Smooth muscle cell (in vitro differentiated cells): ENCODE measurements at regions not wholly inside any gene's neighbourhood (a gene's known extent, or its start where the extent isn't known, plus 50 kb on each side); places are given as distances from the start of the nearest gene placed in this dataset.

Source experiments
- DNase-seq: peaks from one replicate; lab custom pipeline; 2025; ENCODE audit not compliant: unreplicated experiment; lab: John Stamatoyannopoulos, UW
- H2AFZ ChIP-seq: fragments of 200-600 bp; sonication (generic); 2 replicates; pipeline ENCODE4 v1.6.0; 2016; ENCODE audit warnings: antibody characterized with exemption, low read depth, mild to moderate bottlenecking
- H3F3A ChIP-seq: fragments of 200-600 bp; sonication (generic); 2 replicates; pipeline ENCODE4 v1.6.0; 2017; ENCODE audit warnings: antibody characterized with exemption, low read depth
- H3K27ac ChIP-seq: fragments of 200-600 bp; sonication (generic); 2 replicates; pipeline ENCODE4 v1.5.1; 2016; ENCODE audit warnings: low read depth, mild to moderate bottlenecking
- H3K27me3 ChIP-seq: fragments of 200-600 bp; sonication (generic); 2 replicates; pipeline ENCODE4 v1.6.1; 2016; ENCODE audit warnings: low read depth, mild to moderate bottlenecking
- H3K36me3 ChIP-seq: fragments of 200-600 bp; sonication (generic); 2 replicates; pipeline ENCODE4 v1.5.1; 2016; ENCODE audit warnings: low read depth
- H3K4me1 ChIP-seq: fragments of 200-600 bp; sonication (generic); 2 replicates; pipeline ENCODE4 v1.5.1; 2016; ENCODE audit warnings: low read depth
- H3K4me2 ChIP-seq: fragments of 200-600 bp; sonication (generic); 2 replicates; pipeline ENCODE4 v1.6.0; 2016; ENCODE audit warnings: mild to moderate bottlenecking
- H3K4me3 ChIP-seq: fragments of 200-600 bp; sonication (generic); 2 replicates; pipeline ENCODE4 v1.5.1; 2016; ENCODE audit warnings: mild to moderate bottlenecking
- H3K79me2 ChIP-seq: fragments of 200-600 bp; sonication (generic); 2 replicates; pipeline ENCODE4 v1.6.0; 2016; ENCODE audit warnings: low read depth, mild to moderate bottlenecking
- H3K9ac ChIP-seq: fragments of 200-600 bp; sonication (generic); 2 replicates; pipeline ENCODE4 v1.6.0; 2016; ENCODE audit warnings: low read depth
- H3K9me3 ChIP-seq: fragments of 200-600 bp; sonication (generic); replicated peaks from 2 replicates; pipeline ENCODE4 v1.5.1; 2016; ENCODE audit warnings: low read depth
- H4K20me1 ChIP-seq: fragments of 200-600 bp; sonication (generic); 2 replicates; pipeline ENCODE4 v1.6.0; 2016; ENCODE audit warnings: low read depth
- WGBS: methylation state at CpG from one replicate; pipeline ENCODE4 v1.1.7; 2016; ENCODE audit warnings: low lambda C conversion rate; 5-methylcytosine and 5-hydroxymethylcytosine counted together
- TF ChIP-seq, protein P1 (sequence below): fragments of 200-600 bp; sonication (generic); IDR thresholded peaks from 2 replicates; pipeline ENCODE4 v1.5.1; 2017; ENCODE audit warnings: borderline replicate concordance, mild to moderate bottlenecking, antibody characterized with exemption; ENCODE audit not compliant: insufficient read depth, poor library complexity, severe bottlenecking

DNA sequence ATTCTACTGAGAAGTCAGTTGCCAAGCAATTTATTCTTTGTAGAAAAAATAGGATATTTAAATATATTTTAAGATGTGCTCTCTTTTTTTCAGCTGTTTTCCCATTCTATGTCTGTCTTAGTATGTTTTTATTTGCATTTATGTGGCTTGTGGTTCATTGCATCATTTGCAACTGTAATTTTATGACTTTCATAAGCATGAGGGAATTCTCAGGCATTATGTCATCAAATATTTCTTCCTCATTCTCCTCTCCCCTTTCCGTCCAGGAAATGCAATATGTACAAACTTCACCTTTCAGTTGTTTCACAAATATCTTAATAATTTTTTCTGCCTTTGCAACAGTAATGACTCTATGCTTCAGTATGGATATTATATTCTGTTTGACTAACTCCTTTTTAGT, 560.2 kb upstream of the LRATD1 start:
- no peaks in the 10 kb centered on the region for H3K4me1 ChIP-seq
- 53% methylated on average over 1 of the region's 1 CpG for WGBS
- H3K27me3 ChIP-seq, result no peaks in the 10 kb centered on the region
- no peaks in the 10 kb centered on the region for H3F3A ChIP-seq
- no peaks in the 10 kb centered on the region for H3K79me2 ChIP-seq
- no peak overlapping the region for H3K4me2 ChIP-seq
- TF ChIP-seq, protein P1, sequence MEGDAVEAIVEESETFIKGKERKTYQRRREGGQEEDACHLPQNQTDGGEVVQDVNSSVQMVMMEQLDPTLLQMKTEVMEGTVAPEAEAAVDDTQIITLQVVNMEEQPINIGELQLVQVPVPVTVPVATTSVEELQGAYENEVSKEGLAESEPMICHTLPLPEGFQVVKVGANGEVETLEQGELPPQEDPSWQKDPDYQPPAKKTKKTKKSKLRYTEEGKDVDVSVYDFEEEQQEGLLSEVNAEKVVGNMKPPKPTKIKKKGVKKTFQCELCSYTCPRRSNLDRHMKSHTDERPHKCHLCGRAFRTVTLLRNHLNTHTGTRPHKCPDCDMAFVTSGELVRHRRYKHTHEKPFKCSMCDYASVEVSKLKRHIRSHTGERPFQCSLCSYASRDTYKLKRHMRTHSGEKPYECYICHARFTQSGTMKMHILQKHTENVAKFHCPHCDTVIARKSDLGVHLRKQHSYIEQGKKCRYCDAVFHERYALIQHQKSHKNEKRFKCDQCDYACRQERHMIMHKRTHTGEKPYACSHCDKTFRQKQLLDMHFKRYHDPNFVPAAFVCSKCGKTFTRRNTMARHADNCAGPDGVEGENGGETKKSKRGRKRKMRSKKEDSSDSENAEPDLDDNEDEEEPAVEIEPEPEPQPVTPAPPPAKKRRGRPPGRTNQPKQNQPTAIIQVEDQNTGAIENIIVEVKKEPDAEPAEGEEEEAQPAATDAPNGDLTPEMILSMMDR, result no peak
- no peaks in the 10 kb centered on the region for H3K9me3 ChIP-seq
- no peak overlapping the region for H3K4me3 ChIP-seq
- H4K20me1 ChIP-seq, result no peaks in the 10 kb centered on the region
- no peak overlapping the region for H3K27ac ChIP-seq
- H2AFZ ChIP-seq, result no peak overlapping the region
- no peak overlapping the region for H3K9ac ChIP-seq
- DNase-seq, result no peak
- no peaks in the 10 kb centered on the region for H3K36me3 ChIP-seq

DNA sequence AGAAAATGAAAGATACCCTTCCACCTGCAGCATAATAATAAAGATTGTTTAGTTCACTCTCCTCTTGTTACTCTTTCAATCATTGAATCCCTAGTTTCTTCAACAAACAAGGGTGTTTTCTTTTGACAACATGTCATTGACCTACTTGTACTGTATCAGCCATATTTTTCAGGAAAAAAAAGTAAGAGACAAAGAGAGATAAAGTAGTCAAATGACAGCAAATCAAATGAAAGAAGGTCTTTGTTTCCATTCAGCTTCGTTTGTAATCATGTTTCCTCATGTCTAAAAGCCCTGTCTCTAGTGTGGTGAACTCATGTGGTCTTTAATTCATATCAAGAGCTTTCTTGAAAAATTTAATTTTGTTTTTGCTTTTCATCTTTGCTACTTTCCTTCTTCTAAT, 557.8 kb upstream of the LRATD1 start:
- no peak for DNase-seq
- Histone ChIP-seq H3F3A (no peaks in the 10 kb centered on the region), H4K20me1 (no peaks in the 10 kb centered on the region), H3K79me2 (no peaks in the 10 kb centered on the region), H3K4me1 (no peaks in the 10 kb centered on the region), H3K27me3 (no peaks in the 10 kb centered on the region), H3K4me3 (no peak overlapping the region), H3K9ac (no peak overlapping the region), H3K36me3 (no peaks in the 10 kb centered on the region), H3K27ac (no peak overlapping the region), H2AFZ (no peak overlapping the region), H3K9me3 (no peaks in the 10 kb centered on the region), H3K4me2 (no peak overlapping the region)
- TF ChIP-seq, protein P1, result no peak
- WGBS, result 66% methylated on average over 1 of the region's 1 CpG

DNA sequence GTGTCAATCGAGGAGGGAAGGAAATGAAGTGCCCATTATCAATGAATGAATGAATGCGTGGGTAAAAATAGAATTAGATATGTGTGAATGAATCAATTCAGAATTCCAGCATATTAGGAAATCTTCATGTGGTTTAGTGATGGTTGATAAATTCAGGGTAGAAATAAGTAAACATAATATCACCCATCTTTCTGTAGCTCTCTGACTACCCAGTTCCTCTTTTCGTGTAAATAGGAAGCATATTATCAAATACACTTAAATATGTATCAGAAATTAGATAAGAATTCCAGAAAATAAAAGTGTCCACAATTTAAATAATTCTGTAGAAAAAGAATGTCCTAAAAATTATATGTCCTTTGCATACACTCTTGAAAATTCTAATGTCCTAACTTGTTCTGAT, 552.9 kb upstream of the LRATD1 start:
- no peak overlapping the region for H3K4me3 ChIP-seq
- WGBS, result 85% methylated on average over 3 of the region's 3 CpGs
- H3K36me3 ChIP-seq, result no peaks in the 10 kb centered on the region
- H3F3A ChIP-seq, result no peaks in the 10 kb centered on the region
- no peak overlapping the region for H3K4me2 ChIP-seq
- no peaks in the 10 kb centered on the region for H4K20me1 ChIP-seq
- TF ChIP-seq, protein P1, result no peak
- no peaks in the 10 kb centered on the region for H3K79me2 ChIP-seq
- H3K4me1 ChIP-seq, result no peaks in the 10 kb centered on the region
- no peaks in the 10 kb centered on the region for H3K9me3 ChIP-seq
- no peak overlapping the region for H3K27ac ChIP-seq
- H2AFZ ChIP-seq, result no peak overlapping the region
- H3K9ac ChIP-seq, result no peak overlapping the region
- H3K27me3 ChIP-seq, result no peaks in the 10 kb centered on the region
- DNase-seq, result no peak

DNA sequence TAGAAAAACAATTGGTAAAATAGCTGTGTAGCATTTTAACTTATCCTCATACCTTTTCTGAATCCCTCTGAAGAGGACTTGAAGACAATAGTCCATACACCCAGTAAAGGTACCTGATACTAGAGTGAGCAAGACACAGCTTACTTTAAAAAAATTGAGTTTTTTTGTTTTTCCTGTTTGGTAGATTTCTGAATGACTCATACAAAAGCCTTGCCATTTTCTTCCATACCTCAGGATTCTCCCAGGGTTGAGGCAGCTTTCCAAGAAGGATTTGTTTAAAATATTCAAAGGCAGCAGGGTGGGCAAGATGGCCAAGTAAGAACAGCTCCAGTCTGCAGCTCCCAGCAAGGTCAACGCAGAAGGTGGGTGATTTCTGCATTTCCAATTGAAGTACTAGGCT, 551.0 kb upstream of the LRATD1 start:
- no peak overlapping the region for H3K4me3 ChIP-seq
- WGBS, result 87% methylated on average over 1 of the region's 1 CpG
- no peak overlapping the region for H3K27ac ChIP-seq
- no peak overlapping the region for H3K4me2 ChIP-seq
- H3K27me3 ChIP-seq, result no peaks in the 10 kb centered on the region
- no peaks in the 10 kb centered on the region for H3K36me3 ChIP-seq
- no peaks in the 10 kb centered on the region for H3F3A ChIP-seq
- no peaks in the 10 kb centered on the region for H3K4me1 ChIP-seq
- no peak overlapping the region for H3K9ac ChIP-seq
- no peaks in the 10 kb centered on the region for H3K9me3 ChIP-seq
- no peak for DNase-seq
- H2AFZ ChIP-seq, result no peak overlapping the region
- no peaks in the 10 kb centered on the region for H4K20me1 ChIP-seq
- H3K79me2 ChIP-seq, result no peaks in the 10 kb centered on the region
- TF ChIP-seq, protein P1, result no peak
